HFF-Myc (cell line): ENCODE measurements at regions not wholly inside any gene's neighbourhood (a gene's known extent, or its start where the extent isn't known, plus 50 kb on each side); places are given as distances from the start of the nearest gene placed in this dataset.

Experiments used
- DNase-seq: peaks from one replicate; pipeline ENCODE4 v3.0.0-alpha.2; 2011; ENCODE audit warnings: low read depth; ENCODE audit errors: extremely low read depth
- H3K4me3 ChIP-seq: replicated peaks from 2 replicates; pipeline ENCODE4 v1.5.1; 2011; ENCODE audit warnings: low read depth, mild to moderate bottlenecking, control low read depth, low read length
- CTCF ChIP-seq: IDR thresholded peaks from 2 replicates; pipeline ENCODE4 v1.5.1; 2012; ENCODE audit warnings: mild to moderate bottlenecking, low read depth, low read length, control low read depth; ENCODE audit errors: missing control alignments

- no peak for TF ChIP-seq CTCF
- no peak for DNase-seq
- no peak overlapping the region for H3K4me3 ChIP-seq
Measured at GRCh38 chr2:51559026-51559425, 527.1 kb upstream of the NRXN1 start.

- DNase-seq, result no peak
Measured at GRCh38 chr2:51553476-51553875, 521.5 kb upstream of the NRXN1 start.

GRCh38 chr2:51535763-51536162 lies 503.8 kb upstream of the NRXN1 start:
- no peak for DNase-seq

More at GRCh38 chr2:51553476-51553875, 521.5 kb upstream of the NRXN1 start:
- no peak for TF ChIP-seq CTCF
- no peak overlapping the region for H3K4me3 ChIP-seq

GRCh38 chr2:51534166-51534565 lies 502.2 kb upstream of the NRXN1 start:
- TF ChIP-seq CTCF, result no peak
- DNase-seq, result no peak
- no peak overlapping the region for H3K4me3 ChIP-seq

More at GRCh38 chr2:51535763-51536162, 503.8 kb upstream of the NRXN1 start:
- TF ChIP-seq CTCF, result no peak
- H3K4me3 ChIP-seq, result no peak overlapping the region

GRCh38 chr2:51528156-51528555 lies 496.2 kb upstream of the NRXN1 start:
- DNase-seq, result no peak
- no peak for TF ChIP-seq CTCF
- H3K4me3 ChIP-seq, result no peak overlapping the region

GRCh38 chr2:51526766-51527165 lies 494.8 kb upstream of the NRXN1 start:
- TF ChIP-seq CTCF, result no peak
- H3K4me3 ChIP-seq, result no peak overlapping the region
- DNase-seq, result no peak

- H3K4me3 ChIP-seq, result no peak overlapping the region
- no peak for TF ChIP-seq CTCF
- no peak for DNase-seq
Measured at GRCh38 chr2:51516667-51517066, 484.7 kb upstream of the NRXN1 start.
